Activated T-cell treated with anti-CD3 and anti-CD28 coated beads, Interleukin-2, amount 50 U/mL, for 4 hours (primary cell): ENCODE measurements at regions not wholly inside any gene's neighbourhood (a gene's known extent, or its start where the extent isn't known, plus 50 kb on each side); places are given as distances from the start of the nearest gene placed in this dataset.

Source experiments
- ATAC-seq, 2 donors: fragments of 200-7000 bp; cut with Tn5 transposase; one replicate each; pipeline ENCODE4 v1.10.0; 2021
- DNase-seq: peaks from one replicate; pipeline ENCODE4 v3.0.0-alpha.2; 2020
- H3K27me3 Mint-ChIP-seq: one replicate; pipeline ENCODE4 v1.8.0; 2021; ENCODE audit warnings: low read depth, mixed read lengths
- H3K36me3 Mint-ChIP-seq: one replicate; pipeline ENCODE4 v1.8.0; 2022; ENCODE audit warnings: mixed read lengths; ENCODE audit not compliant: insufficient read depth
- H3K4me1 Mint-ChIP-seq: one replicate; pipeline ENCODE4 v1.8.0; 2021; ENCODE audit warnings: low read depth, mixed read lengths
- H3K4me3 Mint-ChIP-seq: one replicate; pipeline ENCODE4 v1.8.0; 2021; ENCODE audit warnings: mild to moderate bottlenecking, moderate library complexity, mixed read lengths
- H3K9me3 Mint-ChIP-seq: one replicate; pipeline ENCODE4 v1.8.0; 2021; ENCODE audit warnings: mixed read lengths

- Mint-ChIP-seq H3K36me3 (no peaks in the 10 kb centered on the region), H3K4me3 (no peak overlapping the region), H3K4me1 (no peaks in the 10 kb centered on the region), H3K9me3 (peaks cover 9% of the 10 kb centered on the region), H3K27me3 (no peaks in the 10 kb centered on the region)
- no peak for DNase-seq
- no peak for ATAC-seq
Observed at GRCh38 chr4:54929459-54929858, 195.9 kb downstream of the KDR start.

- Mint-ChIP-seq H3K4me1 (no peaks in the 10 kb centered on the region), H3K36me3 (no peaks in the 10 kb centered on the region), H3K27me3 (no peaks in the 10 kb centered on the region), H3K9me3 (peaks cover 16% of the 10 kb centered on the region), H3K4me3 (no peak overlapping the region)
- no peak for DNase-seq
- no peak for ATAC-seq
Observed at GRCh38 chr4:54924891-54925290, 200.5 kb downstream of the KDR start.

GRCh38 chr4:54915276-54915675 is 210.1 kb downstream of the KDR start:
- ATAC-seq (no peak), DNase-seq (no peak)
- H3K4me3 Mint-ChIP-seq, result no peak overlapping the region
- H3K4me1 Mint-ChIP-seq, result no peaks in the 10 kb centered on the region
- H3K27me3 Mint-ChIP-seq, result no peaks in the 10 kb centered on the region
- H3K36me3 Mint-ChIP-seq, result no peaks in the 10 kb centered on the region
- no peaks in the 10 kb centered on the region for H3K9me3 Mint-ChIP-seq

DNA sequence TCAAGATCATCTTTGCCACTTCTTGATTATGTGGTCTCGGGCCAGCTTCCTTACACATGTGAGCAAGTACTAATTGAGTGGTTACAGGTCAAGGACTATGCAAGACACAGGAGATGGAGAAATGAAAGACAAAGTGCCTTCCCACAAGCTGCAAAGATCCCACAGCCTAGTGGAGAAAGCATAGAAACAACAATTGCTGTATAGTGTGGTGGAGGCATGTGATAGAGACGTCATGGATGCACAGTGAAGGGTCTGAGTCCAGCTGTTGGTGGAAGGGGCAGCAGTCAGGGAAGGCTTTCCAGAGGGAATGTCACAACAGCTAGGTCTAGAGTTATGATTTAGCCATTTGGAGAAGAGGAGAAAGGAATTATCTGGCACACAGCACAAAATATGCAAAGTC is 210.6 kb downstream of the KDR start:
- no peak for DNase-seq
- ATAC-seq, result no peak
- Mint-ChIP-seq H3K9me3 (no peaks in the 10 kb centered on the region), H3K27me3 (no peaks in the 10 kb centered on the region), H3K36me3 (no peaks in the 10 kb centered on the region), H3K4me1 (peaks cover 5% of the 10 kb centered on the region), H3K4me3 (no peak overlapping the region)

DNA sequence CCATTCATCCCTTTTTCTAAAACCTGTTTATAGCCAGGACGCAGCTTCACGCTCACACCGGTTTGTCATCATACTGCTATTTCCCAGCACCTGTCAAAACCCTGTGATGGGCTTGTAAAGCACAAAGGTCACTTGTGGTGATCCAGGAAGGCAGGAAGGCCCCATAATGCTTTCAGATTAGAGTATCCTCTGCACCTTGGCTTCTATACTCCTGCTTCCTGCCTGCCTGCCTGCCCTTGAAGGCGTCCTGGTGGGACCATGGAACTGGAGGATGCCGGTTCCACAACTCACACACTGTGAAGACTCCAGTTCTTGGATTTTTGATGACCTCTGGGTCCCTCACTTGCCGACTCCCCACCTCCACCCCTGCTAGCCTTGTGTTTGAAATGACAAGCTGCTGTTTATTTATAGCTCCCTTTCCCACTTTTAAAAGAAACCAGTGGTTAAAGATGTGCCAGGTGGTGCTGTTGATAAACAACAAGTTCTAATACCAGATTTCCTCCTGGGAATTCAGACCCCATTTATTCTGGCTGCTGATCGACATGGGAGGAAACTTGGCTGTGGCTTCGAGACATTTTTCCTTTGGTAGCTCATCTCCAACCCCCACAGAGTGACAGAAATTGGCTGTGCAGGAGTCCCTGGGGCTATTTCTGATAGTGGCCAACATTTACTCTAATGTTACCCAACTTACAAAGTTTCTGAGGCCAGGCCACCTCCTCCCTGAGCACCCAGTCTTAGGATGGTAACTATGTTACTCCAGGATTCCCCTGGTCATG is 211.5 kb downstream of the KDR start:
- no peak for ATAC-seq
- no peak overlapping the region for H3K4me3 Mint-ChIP-seq
- H3K27me3 Mint-ChIP-seq, result no peaks in the 10 kb centered on the region
- DNase-seq, result no peak
- no peaks in the 10 kb centered on the region for H3K36me3 Mint-ChIP-seq
- H3K9me3 Mint-ChIP-seq, result no peaks in the 10 kb centered on the region
- peaks cover 6% of the 10 kb centered on the region for H3K4me1 Mint-ChIP-seq

- H3K4me3 Mint-ChIP-seq, result no peak overlapping the region
- peaks cover 7% of the 10 kb centered on the region for H3K9me3 Mint-ChIP-seq
- no peak for DNase-seq
- no peaks in the 10 kb centered on the region for H3K36me3 Mint-ChIP-seq
- no peak for ATAC-seq
- H3K27me3 Mint-ChIP-seq, result no peaks in the 10 kb centered on the region
- H3K4me1 Mint-ChIP-seq, result peaks cover 6% of the 10 kb centered on the region
Observed at GRCh38 chr4:54912155-54912554, 213.2 kb downstream of the KDR start.

DNA sequence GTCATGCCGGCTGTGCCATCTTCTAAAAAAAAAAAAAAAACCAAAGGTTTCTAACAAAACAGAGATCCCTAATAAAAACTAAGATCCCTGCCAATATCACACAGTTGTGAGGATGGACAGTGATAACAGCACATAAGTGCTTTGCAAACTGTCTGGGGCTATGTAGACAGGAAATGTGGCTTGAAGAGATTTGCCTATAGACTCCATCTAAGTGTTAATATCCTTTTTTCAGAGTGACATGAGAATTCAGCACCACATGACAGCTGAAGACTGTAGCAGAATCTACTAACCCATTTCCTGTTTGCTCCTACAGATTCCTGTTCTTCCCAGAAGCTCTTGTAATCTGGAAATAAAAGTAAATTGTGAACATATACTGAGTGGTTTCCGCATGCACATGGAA is 215.4 kb downstream of the KDR start:
- Mint-ChIP-seq H3K4me3 (no peak overlapping the region), H3K36me3 (peaks cover 2% of the 10 kb centered on the region), H3K27me3 (no peaks in the 10 kb centered on the region), H3K9me3 (peaks cover 15% of the 10 kb centered on the region), H3K4me1 (peaks cover 6% of the 10 kb centered on the region)
- DNase-seq (no peak), ATAC-seq (no peak)

- no peak for DNase-seq
- Mint-ChIP-seq H3K27me3 (no peaks in the 10 kb centered on the region), H3K4me3 (no peak overlapping the region), H3K4me1 (peaks cover 6% of the 10 kb centered on the region), H3K9me3 (peaks cover 15% of the 10 kb centered on the region), H3K36me3 (peaks cover 2% of the 10 kb centered on the region)
- ATAC-seq, result no peak
Observed at GRCh38 chr4:54908763-54909162, 216.6 kb downstream of the KDR start.

DNA sequence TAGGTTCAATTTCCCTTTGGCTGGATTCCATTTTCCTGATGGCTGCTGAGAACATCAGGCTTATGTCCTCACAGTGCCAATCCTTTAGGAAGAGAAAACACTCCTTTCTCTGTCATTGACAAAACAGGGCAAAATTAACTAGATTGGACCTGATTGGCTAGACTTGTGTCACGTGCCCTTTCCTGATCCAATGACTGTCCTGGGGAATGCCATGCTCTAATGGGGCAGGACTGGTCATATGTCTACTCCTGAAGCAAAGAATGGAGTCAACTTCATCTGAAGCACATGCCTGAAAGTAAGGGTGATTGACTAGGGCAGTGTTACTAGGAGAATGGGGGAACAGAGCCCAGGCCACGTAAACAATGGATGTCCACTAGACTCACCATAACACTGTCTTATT is 220.4 kb downstream of the KDR start:
- DNase-seq (no peak), ATAC-seq (no peak)
- H3K4me3 Mint-ChIP-seq, result no peak overlapping the region
- peaks cover 15% of the 10 kb centered on the region for H3K9me3 Mint-ChIP-seq
- peaks cover 3% of the 10 kb centered on the region for H3K4me1 Mint-ChIP-seq
- peaks cover 2% of the 10 kb centered on the region for H3K36me3 Mint-ChIP-seq
- H3K27me3 Mint-ChIP-seq, result no peaks in the 10 kb centered on the region

GRCh38 chr4:54902976-54903375 is 222.4 kb downstream of the KDR start:
- no peak for ATAC-seq
- Mint-ChIP-seq H3K4me3 (no peak overlapping the region), H3K36me3 (peaks cover 2% of the 10 kb centered on the region), H3K27me3 (no peaks in the 10 kb centered on the region), H3K9me3 (peaks cover 15% of the 10 kb centered on the region), H3K4me1 (no peaks in the 10 kb centered on the region)
- no peak for DNase-seq

DNA sequence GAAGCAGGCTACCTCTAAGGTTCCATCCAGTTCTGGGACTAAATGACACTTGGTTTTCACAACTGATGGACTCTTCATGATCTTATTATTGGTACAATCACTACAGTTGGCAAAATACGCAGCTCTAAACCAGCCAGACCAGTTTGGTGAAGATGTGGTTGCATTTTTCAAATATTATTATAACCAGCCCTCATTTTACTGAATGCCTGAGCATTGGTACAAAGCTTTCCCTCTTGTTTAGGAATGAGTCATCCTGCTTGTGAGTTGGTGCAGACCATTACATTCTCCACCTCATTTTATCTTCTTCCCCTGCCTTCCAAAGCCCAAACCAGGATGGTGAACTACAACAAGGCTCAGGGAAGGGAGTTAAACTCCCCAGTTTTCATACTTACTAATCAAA is 223.1 kb downstream of the KDR start:
- Mint-ChIP-seq H3K36me3 (peaks cover 2% of the 10 kb centered on the region), H3K4me3 (no peak overlapping the region), H3K4me1 (no peaks in the 10 kb centered on the region), H3K27me3 (no peaks in the 10 kb centered on the region), H3K9me3 (peaks cover 8% of the 10 kb centered on the region)
- no peak for DNase-seq
- no peak for ATAC-seq

DNA sequence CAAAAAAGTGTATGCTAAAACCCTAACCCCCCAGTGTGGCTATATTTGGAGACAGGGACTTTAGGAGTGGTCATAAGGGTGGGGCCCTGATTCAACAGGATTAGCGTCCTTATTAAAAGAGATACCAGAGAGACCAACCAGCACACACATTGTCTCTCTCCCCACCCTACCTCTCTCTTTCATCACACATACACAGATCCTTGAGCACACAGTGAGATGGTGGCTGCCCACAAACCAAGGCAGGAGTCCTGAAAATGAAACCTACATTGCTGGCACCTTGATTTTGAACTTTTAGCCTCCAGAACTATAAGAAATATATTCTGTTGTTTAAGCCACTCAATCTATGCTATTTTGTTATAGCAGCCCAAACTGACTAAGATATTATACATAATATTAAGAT is 224.2 kb downstream of the KDR start:
- Mint-ChIP-seq H3K27me3 (no peaks in the 10 kb centered on the region), H3K4me3 (no peak overlapping the region), H3K9me3 (peaks cover 3% of the 10 kb centered on the region), H3K4me1 (no peaks in the 10 kb centered on the region), H3K36me3 (peaks cover 1% of the 10 kb centered on the region)
- DNase-seq (no peak), ATAC-seq (no peak)

GRCh38 chr4:54898656-54899340 is 226.6 kb downstream of the KDR start:
- Mint-ChIP-seq H3K4me3 (no peak overlapping the region), H3K4me1 (no peaks in the 10 kb centered on the region), H3K36me3 (no peaks in the 10 kb centered on the region), H3K27me3 (peaks cover under 1% of the 10 kb centered on the region), H3K9me3 (no peaks in the 10 kb centered on the region)
- ATAC-seq, result no peak
- no peak for DNase-seq

DNA sequence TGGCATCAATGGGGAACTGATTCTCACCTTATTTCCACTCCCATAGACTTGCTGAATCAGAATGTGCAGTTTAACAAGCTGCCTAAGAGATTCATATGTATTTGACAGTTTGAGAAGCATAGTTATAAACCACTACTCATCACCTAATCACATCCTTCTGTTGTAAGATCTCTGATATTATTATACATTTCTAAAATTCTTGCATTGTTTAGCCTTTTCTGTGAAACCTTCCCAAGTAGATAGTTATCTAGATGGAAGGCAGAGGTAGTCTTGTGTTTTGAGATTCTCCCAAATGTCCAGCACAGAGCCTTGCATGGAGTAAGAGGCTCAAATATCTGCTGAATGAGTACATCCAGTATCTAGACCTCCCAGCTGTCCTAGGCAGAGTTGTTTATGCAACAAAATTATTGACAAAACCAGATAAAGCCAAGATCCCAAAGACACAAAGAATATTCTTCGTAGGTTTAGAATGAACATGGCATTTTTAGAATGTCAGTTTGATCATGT is 227.3 kb downstream of the KDR start:
- H3K4me1 Mint-ChIP-seq, result no peaks in the 10 kb centered on the region
- no peaks in the 10 kb centered on the region for H3K36me3 Mint-ChIP-seq
- peaks cover 5% of the 10 kb centered on the region for H3K27me3 Mint-ChIP-seq
- no peaks in the 10 kb centered on the region for H3K9me3 Mint-ChIP-seq
- H3K4me3 Mint-ChIP-seq, result no peak overlapping the region
- DNase-seq (no peak), ATAC-seq (no peak)

DNA sequence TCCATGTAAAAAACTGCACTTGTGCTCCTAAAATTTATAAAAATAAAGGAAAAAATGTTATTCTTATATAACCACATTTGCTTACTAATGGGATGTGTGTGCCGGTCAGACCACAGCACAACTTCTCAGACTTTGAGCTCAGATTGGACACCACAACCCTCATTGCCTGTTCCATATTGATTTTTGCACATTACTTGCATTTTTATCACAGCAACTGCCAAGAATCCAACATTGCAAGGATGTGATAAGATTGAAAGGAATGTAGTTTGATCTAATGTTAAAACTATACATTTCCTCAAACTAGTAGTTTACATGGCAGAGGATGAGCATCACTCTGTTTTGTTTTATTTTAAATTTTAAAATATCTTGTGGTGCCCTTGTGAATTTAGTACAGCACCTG is 227.8 kb downstream of the KDR start:
- H3K4me1 Mint-ChIP-seq, result no peaks in the 10 kb centered on the region
- DNase-seq (no peak), ATAC-seq (no peak)
- H3K9me3 Mint-ChIP-seq, result no peaks in the 10 kb centered on the region
- H3K4me3 Mint-ChIP-seq, result no peak overlapping the region
- H3K27me3 Mint-ChIP-seq, result peaks cover 5% of the 10 kb centered on the region
- no peaks in the 10 kb centered on the region for H3K36me3 Mint-ChIP-seq
